ENCODE measurements at regions not wholly inside any gene's neighbourhood (a gene's known extent, or its start where the extent isn't known, plus 50 kb on each side); places are given as distances from the start of the nearest gene placed in this dataset.

GRCh38 chr1:82454431-82454830 lies 653.7 kb downstream of the ADGRL2 start:
- Histone ChIP-seq H3K36me3 (ENCODE audit: insufficient read depth, low read length) (no peaks in the 10 kb centered on the region), H3K27me3 (ENCODE audit: insufficient read depth, low read length) (no peaks in the 10 kb centered on the region), H3K9ac (ENCODE audit: low read length) (no peak overlapping the region), H3F3A (ENCODE audit: insufficient read depth, low read length) (no peaks in the 10 kb centered on the region), H3K4me3 (ENCODE audit: low read depth, low read length, poor library complexity, severe bottlenecking) (no peak overlapping the region), H4K20me1 (ENCODE audit: insufficient read depth, low read length) (no peaks in the 10 kb centered on the region), H3K4me1 (ENCODE audit: insufficient read depth, low read length, severe bottlenecking) (no peaks in the 10 kb centered on the region), H2AFZ (ENCODE audit: low read length) (no peak overlapping the region), H3K9me3 (ENCODE audit: low read length) (no peaks in the 10 kb centered on the region), H3K79me2 (ENCODE audit: insufficient read depth, low read length) (no peaks in the 10 kb centered on the region), H3K9me2 (ENCODE audit: low read depth, low read length) (no peaks in the 10 kb centered on the region), H3K4me2 (ENCODE audit: low read length) (no peak overlapping the region), H3K27ac (ENCODE audit: low read depth, low read length, poor library complexity, severe bottlenecking) (no peak overlapping the region)
- TF ChIP-seq, protein P1, sequence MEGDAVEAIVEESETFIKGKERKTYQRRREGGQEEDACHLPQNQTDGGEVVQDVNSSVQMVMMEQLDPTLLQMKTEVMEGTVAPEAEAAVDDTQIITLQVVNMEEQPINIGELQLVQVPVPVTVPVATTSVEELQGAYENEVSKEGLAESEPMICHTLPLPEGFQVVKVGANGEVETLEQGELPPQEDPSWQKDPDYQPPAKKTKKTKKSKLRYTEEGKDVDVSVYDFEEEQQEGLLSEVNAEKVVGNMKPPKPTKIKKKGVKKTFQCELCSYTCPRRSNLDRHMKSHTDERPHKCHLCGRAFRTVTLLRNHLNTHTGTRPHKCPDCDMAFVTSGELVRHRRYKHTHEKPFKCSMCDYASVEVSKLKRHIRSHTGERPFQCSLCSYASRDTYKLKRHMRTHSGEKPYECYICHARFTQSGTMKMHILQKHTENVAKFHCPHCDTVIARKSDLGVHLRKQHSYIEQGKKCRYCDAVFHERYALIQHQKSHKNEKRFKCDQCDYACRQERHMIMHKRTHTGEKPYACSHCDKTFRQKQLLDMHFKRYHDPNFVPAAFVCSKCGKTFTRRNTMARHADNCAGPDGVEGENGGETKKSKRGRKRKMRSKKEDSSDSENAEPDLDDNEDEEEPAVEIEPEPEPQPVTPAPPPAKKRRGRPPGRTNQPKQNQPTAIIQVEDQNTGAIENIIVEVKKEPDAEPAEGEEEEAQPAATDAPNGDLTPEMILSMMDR (IDR thresholded peaks at IDR 0.05; ENCODE audit: low read length): no peak
- no peak for TF ChIP-seq EZH2 (IDR thresholded peaks at IDR 0.05; ENCODE audit: borderline replicate concordance, low read length)

DNA sequence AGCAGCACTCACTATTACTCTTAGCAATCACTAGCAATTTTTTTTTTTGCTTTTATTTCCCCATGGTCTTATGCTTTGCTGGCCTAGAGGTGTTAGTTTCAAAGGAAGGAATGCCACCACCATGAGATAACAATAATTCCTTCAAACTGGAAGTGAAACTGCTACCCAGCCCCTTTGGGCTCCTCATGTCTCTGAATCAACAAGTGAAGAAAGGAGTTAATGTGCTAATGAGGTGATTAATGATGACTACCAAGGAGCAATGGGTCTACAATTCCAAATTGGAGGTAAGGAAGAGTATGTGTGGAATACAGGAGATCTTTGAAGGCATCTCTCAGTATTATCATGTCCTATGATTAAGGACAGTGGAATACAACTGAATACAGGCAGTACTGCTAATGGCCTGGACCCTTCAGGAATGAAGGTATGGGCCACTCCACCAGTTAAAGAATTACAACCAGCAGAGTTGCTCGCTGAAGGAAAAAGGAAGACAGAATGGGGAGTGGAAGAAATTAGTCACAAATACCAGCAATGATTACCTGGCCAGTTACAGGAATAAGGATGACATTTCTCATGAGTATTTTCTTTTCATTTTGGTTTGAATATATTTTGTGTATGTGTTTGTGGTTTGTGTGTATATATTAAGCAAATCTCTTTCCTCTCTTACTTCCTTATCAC lies 652.9 kb downstream of the ADGRL2 start:
- H3K4me1 ChIP-seq (ENCODE audit: insufficient read depth, low read length, severe bottlenecking): no peaks in the 10 kb centered on the region
- no peak for TF ChIP-seq EZH2 (IDR thresholded peaks at IDR 0.05; ENCODE audit: borderline replicate concordance, low read length)
- TF ChIP-seq, protein P1 (IDR thresholded peaks at IDR 0.05; ENCODE audit: low read length): no peak

DNA sequence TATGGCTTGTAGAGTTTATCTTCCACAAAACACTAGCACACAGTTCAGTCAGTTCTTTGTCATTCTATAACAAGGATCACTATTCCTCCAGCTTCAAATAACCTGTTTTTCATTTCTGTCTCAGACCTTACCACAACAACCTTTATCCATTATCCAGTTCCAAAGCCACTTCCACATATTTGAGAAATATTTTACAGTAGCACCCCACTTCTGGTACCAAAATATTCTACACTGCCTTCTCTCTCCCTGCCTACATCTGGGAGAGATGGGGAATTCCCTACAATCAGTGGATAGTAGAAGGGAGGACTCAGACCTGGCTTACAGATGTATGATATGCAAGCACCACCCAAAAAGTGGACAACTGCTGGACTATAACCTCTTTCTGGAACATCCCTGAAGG lies 651.4 kb downstream of the ADGRL2 start:
- no peak for TF ChIP-seq EZH2 (IDR thresholded peaks at IDR 0.05; ENCODE audit: borderline replicate concordance, low read length)
- TF ChIP-seq, protein P1 (IDR thresholded peaks at IDR 0.05; ENCODE audit: low read length): no peak
- Histone ChIP-seq H3K9me3 (ENCODE audit: low read length) (no peaks in the 10 kb centered on the region), H3K27ac (ENCODE audit: low read depth, low read length, poor library complexity, severe bottlenecking) (no peak overlapping the region), H3K79me2 (ENCODE audit: insufficient read depth, low read length) (no peaks in the 10 kb centered on the region), H3K4me1 (ENCODE audit: insufficient read depth, low read length, severe bottlenecking) (no peaks in the 10 kb centered on the region), H3K9me2 (ENCODE audit: low read depth, low read length) (no peaks in the 10 kb centered on the region), H3K4me3 (ENCODE audit: low read depth, low read length, poor library complexity, severe bottlenecking) (no peak overlapping the region), H3K4me2 (ENCODE audit: low read length) (no peak overlapping the region), H3F3A (ENCODE audit: insufficient read depth, low read length) (no peaks in the 10 kb centered on the region), H3K9ac (ENCODE audit: low read length) (no peak overlapping the region), H3K27me3 (ENCODE audit: insufficient read depth, low read length) (no peaks in the 10 kb centered on the region), H4K20me1 (ENCODE audit: insufficient read depth, low read length) (no peaks in the 10 kb centered on the region), H2AFZ (ENCODE audit: low read length) (no peak overlapping the region), H3K36me3 (ENCODE audit: insufficient read depth, low read length) (no peaks in the 10 kb centered on the region)

More for the DNA sequence above, 652.9 kb downstream of the ADGRL2 start:
- Histone ChIP-seq H3K4me3 (ENCODE audit: low read depth, low read length, poor library complexity, severe bottlenecking) (no peak overlapping the region), H4K20me1 (ENCODE audit: insufficient read depth, low read length) (no peaks in the 10 kb centered on the region), H2AFZ (ENCODE audit: low read length) (no peak overlapping the region), H3K4me2 (ENCODE audit: low read length) (no peak overlapping the region), H3K9me2 (ENCODE audit: low read depth, low read length) (no peaks in the 10 kb centered on the region), H3K27ac (ENCODE audit: low read depth, low read length, poor library complexity, severe bottlenecking) (no peak overlapping the region), H3K9ac (ENCODE audit: low read length) (no peak overlapping the region), H3K27me3 (ENCODE audit: insufficient read depth, low read length) (no peaks in the 10 kb centered on the region), H3K9me3 (ENCODE audit: low read length) (no peaks in the 10 kb centered on the region), H3K36me3 (ENCODE audit: insufficient read depth, low read length) (no peaks in the 10 kb centered on the region), H3F3A (ENCODE audit: insufficient read depth, low read length) (no peaks in the 10 kb centered on the region), H3K79me2 (ENCODE audit: insufficient read depth, low read length) (no peaks in the 10 kb centered on the region)
